Pulmonary artery endothelial cell (primary cell): ENCODE measurements at regions not wholly inside any gene's neighbourhood (a gene's known extent, or its start where the extent isn't known, plus 50 kb on each side); places are given as distances from the start of the nearest gene placed in this dataset.

Experiments
- DNase-seq: peaks from one replicate; pipeline ENCODE4 v3.0.0-alpha.2; 2011; ENCODE audit warnings: low read depth, low spot score

DNA sequence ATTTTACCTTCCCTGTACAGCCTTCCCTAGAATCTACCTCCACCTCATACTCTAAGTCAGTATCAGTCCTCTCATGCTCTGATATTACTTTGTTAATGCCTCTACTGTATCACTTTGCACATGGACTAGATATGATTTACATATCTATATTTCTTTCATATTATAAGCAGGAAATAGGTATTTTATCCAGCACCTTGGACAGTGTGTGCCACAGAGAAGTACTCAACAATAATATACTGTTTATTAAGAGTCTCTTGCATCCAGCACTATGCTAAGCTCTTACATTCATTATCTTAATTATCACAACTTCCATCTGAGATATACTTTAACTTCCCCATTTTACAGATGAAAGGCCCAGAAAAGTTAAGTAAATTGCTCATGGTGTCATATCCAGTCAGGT is 247.9 kb upstream of the DAB1 start:
- no peak for DNase-seq

DNA sequence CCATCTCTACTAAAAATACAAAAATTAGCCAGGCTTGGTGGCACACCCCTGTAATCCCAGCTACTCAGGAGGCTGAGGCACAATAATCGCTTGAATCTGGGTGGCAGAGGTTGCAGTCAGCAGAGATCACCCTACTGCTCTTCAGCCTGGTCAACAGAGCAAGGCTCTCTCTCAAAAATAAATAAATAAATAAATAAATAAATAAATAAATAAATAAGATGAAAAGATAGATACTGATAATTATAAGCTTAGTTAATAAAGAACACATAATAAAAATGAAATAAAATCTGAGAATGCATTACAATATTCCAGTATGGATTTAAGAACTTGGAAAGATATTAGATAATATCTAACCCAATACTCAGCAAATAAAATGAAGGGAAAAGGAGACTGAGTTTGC is 235.9 kb upstream of the DAB1 start:
- no peak for DNase-seq

DNA sequence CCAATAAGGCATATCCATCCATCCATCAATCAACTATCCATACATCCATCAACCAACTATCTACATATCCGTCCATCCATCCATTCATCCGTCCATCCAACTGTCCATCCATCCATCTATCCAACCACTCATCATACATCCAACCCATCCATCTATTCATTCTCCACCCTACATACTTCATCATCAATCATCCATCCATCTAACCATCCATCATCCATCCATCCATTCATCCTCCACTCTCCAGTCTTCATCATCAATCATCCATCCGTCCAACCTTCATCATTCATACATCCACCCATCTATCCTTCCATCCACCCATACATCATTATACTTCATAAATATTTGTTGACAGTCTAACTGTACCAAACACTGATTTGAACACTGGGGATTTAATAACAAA is 231.3 kb upstream of the DAB1 start:
- no peak for DNase-seq

DNA sequence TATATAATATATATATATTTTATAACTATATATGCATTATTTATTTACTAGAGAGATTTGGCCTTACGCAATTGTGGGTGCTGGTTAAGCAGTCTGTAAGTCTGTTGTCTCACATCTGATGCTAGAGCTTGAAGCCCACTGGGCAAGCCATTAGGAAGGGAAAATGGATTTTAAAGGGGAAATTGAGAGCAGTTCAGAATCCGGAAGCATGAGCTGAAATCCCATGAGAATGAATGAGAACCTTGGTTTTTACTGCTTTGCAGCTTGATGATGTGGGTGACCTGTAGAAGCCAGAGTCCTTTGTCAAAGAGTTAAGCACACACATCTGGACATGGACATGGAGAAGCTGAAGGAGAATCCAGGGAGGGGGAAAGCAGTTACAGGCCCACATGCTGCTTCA is 220.8 kb upstream of the DAB1 start:
- no peak for DNase-seq

DNA sequence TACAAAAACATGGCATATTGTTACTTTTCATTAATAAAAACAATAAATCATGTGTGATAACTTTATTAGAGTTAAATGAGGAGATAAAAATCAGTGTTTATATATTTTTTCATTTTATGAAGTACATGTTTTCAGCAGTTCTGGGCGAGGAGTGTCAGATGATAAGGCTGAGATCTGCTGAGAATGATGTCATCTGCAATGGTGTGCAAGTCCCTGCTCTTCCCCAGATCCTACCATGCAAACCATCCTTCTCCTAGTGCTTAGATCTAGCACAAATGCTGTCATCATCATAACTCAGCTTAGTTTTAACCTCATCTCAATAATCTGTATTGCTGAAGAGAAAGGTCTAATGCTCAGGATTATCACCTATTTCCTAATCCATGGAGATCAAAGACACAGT is 214.4 kb upstream of the DAB1 start:
- no peak for DNase-seq

DNA sequence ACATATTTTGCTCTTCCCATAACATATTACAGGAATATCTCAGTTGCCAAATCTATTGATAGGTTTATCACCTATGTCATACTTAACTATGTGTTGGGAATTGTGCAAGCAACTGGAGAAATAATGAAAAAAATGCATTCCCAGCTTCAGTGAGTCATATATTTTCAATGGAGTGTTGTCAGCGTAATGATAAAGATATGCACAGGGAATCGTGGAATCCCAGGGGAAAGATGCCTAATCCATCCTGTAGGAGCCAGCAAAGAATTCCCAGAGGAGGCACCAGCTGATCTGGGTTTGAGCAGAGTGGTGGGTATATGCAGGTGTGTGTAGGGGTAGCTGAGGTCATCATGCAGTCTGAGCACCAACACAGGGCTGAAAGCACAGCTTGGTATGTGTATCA is 213.3 kb upstream of the DAB1 start:
- DNase-seq: no peak

DNA sequence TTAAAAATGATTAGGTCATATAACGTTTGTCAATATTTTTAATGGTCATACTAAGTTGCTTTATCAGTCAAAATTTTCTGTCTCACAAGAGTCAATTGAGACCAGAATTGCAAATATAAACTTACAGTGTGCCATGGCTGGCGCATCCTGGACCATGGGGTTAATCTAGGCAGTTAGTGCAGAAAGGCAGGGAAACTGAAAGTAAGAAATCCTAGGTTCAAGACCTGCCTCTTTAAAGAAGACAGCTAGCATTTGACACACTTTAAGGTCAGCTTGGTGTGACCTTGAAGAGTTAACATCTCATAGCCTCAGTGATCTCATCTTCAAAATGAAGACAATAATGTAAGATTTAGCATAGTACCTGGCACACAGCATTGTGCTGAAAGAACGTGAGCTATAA is 210.0 kb upstream of the DAB1 start:
- DNase-seq: no peak

DNA sequence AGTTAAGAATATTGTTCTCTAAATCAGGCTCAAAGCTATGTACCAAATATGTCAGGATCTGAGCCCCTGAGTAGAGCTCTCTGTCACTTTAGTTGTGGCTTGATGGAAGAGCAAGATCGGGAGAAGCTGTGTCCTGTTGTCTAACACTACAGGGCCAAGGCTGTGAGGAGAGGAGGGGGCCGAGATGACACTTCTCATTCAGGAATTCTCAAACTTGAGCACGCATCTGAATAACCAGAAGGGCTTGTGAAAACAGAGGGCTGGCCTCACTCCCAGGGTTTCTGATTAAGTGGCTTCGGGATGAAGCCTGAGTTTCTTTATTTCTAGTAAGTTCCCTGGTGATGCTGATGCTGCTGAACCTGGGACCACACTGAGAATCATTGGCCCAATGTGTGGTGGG is 209.2 kb upstream of the DAB1 start:
- no peak for DNase-seq

DNA sequence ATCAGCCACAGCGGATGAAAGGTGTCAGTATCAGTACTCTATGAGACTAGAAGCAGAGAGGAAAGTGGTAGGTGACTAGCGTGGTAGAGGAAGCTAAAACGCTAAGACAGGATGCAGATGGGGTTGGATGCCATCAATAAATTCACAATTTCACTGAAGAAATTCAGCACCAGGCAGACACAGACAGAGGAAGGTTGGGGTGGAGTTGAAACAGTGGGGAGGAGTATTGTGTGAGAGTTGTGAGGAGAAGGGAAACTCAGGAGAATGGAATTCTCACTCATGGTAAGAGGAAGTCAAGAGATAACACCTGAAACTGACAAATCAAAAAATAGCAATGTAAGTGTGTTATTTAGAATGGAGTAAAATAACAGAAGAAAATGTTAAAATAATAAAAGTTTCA is 208.5 kb upstream of the DAB1 start:
- DNase-seq: no peak

DNA sequence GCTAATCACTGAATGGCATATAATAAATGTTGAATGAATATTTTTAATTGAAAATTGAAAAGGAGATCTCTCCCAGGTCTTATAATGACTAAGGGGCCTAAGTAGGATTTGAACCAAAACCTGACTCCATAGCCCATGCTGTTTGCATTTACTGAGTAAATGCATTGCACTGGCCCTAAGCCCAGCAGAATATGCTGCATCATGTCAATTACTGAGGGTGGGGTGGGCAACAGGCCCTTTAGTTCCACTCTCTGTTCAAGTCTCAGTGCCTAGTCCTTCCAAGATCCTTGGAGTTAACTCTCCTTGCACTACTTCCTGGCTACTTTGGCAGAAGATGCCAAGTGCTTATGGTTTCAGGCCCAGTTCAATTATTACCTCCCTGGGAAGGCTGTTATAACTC is 203.8 kb upstream of the DAB1 start:
- no peak for DNase-seq

DNA sequence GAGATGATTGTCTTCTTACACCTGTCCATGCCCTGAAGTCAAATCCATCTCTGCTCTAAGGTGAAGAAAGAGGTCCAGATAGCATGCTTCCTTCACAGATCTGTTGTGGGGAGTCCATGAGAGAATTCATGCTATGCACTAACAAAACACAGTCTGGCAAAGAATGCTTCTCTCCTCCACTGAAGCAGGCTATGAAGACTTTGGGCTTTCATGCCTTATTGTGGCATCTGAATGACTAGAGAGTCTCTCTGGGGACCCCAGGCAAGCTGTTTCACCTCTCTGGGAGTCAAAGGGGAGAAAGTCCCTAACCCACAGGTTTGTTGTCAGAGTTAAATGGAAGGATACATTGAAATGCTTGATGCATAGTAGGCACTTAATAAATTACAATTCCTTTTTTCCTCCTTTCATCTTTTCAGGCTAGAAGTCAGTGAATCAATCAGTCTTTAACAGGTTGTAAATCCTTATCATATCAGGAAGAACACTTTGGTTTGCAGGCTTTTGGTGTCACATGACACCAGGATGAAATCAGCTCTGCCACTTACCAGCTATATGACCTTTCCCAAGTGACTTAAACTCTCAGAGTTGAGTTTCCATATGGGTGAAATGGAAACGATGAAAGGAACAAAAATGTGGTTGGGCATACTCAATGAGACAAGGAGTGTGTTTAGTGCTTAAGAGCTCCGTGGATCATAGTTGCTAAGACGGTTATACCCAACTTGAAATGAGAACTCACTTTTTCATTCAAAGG is 200.1 kb upstream of the DAB1 start:
- no peak for DNase-seq

DNA sequence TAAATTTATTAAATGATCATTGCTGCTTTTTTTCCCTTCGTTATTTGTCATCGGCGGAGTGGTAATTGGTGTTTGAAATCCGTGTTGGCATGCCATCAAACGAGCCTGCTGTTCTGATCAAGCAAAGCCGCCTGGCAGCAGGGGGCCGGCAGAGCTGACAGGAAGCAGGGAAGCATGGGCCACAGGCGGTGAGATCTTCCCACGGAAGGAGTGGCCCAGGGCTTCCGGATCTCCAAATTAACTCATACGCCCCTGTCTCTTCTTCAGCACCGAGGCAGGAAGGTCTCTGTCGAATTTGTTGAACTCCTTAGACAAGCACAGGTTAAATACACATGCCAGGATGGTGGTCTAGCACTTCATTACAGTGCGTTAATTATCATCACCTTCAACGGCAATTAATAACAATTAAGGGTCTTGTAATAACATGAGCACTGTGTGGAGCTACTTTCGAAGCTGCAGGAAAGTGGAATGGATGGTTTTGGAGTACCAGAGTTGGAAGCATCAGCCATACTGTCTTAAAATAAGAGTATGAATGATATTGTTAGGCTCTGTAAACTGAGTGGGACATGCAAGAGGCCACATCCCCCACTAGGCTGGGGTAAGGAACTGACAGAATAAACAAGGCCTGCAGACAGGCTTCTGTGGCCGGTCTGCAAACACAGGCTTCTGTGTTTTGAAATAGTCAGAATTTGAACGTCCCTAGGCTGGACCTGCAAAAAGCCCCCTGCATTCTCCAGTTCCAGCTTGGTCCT is 199.4 kb upstream of the DAB1 start:
- DNase-seq: no peak

DNA sequence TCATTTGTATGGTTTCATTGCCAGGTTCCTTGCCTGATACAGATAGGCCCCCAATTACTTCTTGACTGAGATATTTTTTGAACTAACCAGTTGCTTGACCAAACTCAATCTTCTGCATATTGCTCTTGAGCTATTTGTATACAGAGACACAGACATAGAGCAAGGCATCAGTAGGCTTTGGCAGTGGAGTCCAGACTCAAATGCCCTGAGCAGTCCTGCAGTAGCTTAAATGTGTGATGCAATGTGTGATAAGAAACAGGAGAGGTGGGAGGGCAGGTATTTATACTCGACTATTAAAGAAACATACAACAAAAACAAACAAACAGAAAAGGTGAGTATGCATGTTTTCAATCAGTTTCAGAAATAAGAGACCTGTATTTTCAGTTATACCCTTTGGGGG is 197.9 kb upstream of the DAB1 start:
- no peak for DNase-seq

DNA sequence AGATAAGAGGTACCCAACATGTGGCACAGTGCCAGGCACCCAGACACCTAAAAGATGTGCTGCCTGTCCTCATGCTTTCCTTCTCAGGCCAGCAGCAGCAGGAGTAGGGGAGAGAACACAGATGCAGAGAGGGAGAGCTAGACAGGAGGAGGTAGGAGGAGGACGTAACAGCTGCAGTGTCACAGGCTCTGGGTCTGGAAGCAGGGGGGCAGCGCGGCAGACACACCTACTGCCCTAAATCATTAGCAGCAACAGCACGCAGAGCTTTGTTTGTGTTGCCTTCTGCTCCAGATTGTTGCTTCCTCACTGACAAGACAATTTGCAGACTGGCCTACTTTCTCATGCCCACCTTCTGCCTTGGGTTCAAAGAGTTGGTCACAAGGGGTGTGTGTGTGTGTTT is 196.7 kb upstream of the DAB1 start:
- DNase-seq: no peak

DNA sequence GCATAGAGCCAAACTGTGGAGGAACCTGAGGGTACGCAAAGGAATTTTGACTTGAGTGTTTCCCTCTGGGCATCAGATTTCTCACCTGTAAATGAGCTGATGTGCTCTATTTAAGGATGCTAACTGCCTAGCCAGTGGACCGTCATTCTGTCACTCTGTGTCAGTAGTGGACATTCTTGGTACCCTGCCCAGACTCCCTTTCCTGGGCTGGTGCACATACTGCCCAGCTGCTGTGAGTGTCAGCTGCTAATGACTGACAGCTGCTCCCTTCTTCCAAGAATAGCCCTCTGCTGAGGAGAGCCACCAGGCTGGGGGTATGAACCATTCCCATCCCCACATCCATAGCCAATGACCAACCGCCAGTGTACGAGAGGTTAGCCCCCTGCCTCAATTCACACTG is 193.1 kb upstream of the DAB1 start:
- no peak for DNase-seq

DNA sequence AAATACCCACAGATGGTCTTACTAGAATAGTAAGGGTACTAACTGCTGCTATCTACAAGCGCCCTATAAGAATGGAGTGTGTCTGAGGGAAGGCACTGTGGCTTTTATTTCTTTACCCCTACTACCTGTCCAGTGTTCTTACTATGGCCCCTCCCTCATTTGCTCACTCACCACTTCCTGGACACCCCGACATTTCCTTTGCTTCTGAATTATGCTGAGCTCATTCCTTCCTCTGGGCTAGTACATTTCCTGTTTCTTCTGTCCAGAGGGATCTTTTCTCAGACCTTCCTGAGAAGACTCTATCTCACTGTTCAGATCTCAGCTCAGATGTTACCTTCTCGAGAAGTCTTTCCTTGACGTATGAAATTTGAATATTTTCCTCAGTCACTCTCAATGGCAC is 192.1 kb upstream of the DAB1 start:
- DNase-seq: no peak

DNA sequence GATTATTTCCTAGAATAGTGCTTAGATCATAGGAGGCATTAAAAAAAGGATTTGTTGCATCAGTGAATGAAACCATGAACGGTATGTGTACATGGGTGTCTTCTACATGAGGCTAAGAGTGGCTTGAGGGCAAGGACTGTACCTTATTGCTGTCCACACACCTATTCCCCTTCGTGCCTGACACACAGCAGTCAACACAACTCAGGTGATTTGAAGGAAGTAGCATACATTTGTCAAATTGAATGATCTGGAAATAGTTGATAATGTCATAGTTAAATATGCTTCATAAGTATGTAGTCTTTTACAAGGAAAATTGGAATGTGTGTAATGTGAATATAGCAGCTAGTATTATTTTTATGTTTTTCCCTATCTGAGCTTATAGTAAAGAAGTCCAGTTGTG is 189.0 kb upstream of the DAB1 start:
- DNase-seq: no peak

DNA sequence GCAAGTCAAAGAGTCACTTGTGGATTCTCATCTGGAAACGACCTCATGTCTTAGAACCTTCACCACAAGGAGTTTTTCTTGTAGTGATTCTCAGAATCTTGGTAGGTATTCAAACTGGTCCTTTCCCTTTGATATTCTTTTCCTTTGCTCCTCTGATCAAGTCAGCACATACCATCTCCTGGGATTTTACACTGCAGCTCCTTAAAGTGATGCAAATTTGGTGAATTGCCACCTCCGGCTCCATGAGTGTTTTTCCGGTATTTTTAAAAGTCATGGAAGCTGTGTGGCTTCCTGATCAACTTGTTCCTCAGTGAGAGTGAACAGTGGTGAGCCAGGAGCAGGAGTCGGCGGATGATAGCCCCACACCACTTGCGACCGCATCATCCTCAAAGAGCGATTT is 182.1 kb upstream of the DAB1 start:
- no peak for DNase-seq

DNA sequence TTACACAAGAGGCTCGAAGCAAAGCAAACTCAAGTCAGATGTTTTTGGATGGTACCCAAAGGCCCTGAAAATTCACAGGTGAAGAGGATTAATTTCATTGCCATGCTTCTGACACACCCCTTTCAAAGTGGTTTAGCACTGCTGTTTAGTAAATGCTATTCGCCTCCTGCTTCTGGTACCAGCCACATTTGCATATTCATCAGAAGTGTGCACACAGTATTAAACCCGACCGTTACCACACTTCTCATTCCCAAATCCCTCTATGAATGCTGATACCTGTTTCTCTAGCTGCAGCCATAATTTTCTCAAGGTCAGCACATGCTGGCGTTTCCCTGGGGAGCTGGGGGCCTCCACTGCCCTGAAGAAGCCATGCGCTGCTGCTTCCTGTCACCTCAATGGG is 179.8 kb upstream of the DAB1 start:
- no peak for DNase-seq

DNA sequence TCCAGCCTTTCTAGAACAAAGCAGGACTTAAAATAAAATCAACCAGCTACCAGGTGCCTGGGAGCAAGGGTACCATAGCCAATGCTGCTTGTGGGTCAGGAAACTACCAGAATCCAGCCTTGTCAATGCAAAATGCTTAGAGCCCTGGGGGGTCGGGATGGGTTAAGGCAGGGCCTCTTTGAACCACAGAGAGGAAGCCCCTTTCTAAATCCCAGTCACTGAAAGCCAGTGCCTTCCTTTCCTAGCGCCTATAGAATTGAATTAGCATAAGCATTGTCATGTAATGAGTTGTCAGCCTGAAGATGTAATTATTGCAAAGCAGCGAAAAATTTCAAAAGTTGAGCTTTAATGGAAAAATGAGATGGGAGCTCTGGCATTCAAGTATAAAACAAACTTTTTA is 176.6 kb upstream of the DAB1 start:
- DNase-seq: no peak

DNA sequence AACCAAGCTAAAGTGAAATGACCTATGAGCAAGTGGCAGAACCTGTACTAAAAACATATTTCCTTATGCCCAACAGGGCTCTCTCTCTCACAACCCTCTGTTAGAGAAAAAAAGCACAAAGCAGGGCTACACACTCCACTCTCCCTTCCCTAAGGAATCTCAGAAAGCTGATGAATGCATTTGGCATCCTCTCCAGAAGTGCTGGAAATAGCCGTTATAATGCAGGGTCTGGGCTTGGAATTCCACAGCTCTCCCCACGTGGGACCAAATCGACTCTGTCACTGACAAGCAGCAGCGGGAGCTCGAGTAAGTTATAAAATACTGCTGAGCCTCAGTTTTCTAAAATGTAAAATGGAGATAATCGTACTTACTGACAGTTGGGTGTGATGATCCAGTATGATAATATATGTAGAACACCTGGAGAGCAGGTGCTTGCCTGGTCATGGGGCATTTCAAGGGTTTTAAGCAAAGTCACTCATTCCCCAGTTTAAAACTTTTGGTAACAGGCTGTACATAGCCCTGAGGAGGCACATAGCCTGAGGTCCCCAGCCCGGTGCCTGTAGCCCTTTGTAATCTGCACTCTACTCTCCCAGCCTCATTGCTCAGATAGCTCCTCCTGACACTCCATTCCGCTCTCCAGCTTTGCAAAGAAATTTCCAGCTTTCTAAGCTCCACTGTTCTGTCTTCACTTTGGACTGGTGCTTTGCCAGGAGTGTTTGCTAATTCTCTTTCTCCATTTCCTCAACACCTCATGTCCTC is 175.6 kb upstream of the DAB1 start:
- DNase-seq: no peak

DNA sequence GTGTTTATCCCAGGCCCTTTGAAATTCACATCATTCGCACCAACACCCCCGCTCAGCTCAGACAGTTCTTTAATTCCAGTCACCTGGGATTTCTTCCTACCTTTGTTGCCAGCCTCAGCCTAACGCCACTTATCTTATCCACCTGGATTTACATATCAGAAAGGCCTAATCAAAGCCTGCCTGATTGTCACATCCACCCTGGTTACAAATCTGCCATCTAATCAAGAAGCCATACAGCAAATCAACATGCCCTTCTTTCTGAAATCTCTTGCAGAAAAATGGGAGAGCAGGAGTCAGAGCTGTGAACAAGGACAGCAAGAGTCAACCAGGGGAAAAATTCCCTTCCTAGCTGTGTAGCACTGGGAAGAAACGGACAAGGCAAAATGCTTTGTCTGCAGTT is 173.2 kb upstream of the DAB1 start:
- DNase-seq: no peak

DNA sequence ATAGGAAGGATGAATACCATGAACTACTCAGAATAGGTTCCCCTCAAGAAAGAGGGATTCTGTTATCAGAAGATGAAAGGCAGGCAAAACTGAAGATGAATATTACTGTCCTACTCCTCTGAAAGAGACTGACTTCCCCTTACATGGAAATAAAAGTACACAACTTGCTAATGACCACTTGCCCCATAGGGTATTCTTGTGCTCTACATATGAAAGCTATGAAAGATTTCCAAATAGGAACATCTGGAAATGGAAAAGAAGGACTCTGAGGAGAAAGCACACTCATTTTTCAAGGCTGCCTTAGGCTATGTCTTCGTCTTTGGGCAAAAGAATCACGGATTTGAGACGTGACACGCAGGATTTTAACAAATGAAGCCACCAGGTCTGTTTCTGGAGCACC is 170.1 kb upstream of the DAB1 start:
- no peak for DNase-seq
